Activated CD4-positive, CD25-positive, alpha-beta regulatory T cell (primary cell): ENCODE measurements at regions not wholly inside any gene's neighbourhood (a gene's known extent, or its start where the extent isn't known, plus 50 kb on each side); places are given as distances from the start of the nearest gene placed in this dataset.

Experiments
- DNase-seq, 4 experiments: peaks; one replicate each; lab custom pipeline; 2025; lab: John Stamatoyannopoulos, UW

- DNase-seq = no peak
Measured at GRCh38 chr14:71202881-71203280, 295.6 kb downstream of the PCNX1 start.

GRCh38 chr14:71203306-71203705 is 296.0 kb downstream of the PCNX1 start:
- DNase-seq = no peak

GRCh38 chr14:71204231-71204630 is 297.0 kb downstream of the PCNX1 start:
- no peak for DNase-seq

GRCh38 chr14:71204768-71205167 is 297.5 kb downstream of the PCNX1 start:
- no peak for DNase-seq

- no peak for DNase-seq
Measured at GRCh38 chr14:71206123-71206522, 298.9 kb downstream of the PCNX1 start.

GRCh38 chr14:71206766-71207371 is 299.6 kb downstream of the PCNX1 start:
- no peak for DNase-seq

- no peak for DNase-seq
Measured at GRCh38 chr14:71208702-71209357, 301.6 kb downstream of the PCNX1 start.

GRCh38 chr14:71209888-71210287 is 302.6 kb downstream of the PCNX1 start:
- DNase-seq = no peak

- no peak for DNase-seq
Measured at GRCh38 chr14:71212093-71212492, 304.8 kb downstream of the PCNX1 start.

GRCh38 chr14:71212683-71213107 is 305.4 kb downstream of the PCNX1 start:
- DNase-seq = no peak

- no peak for DNase-seq
Measured at GRCh38 chr14:71214241-71214640, 307.0 kb downstream of the PCNX1 start.

GRCh38 chr14:71220462-71220861 is 313.2 kb downstream of the PCNX1 start:
- DNase-seq = no peak

GRCh38 chr14:71221119-71221518 is 313.9 kb downstream of the PCNX1 start:
- DNase-seq = no peak

GRCh38 chr14:71225113-71225512 is 317.9 kb downstream of the PCNX1 start:
- DNase-seq = no peak

GRCh38 chr14:71228711-71229110 is 321.5 kb downstream of the PCNX1 start:
- no peak for DNase-seq

- no peak for DNase-seq
Measured at GRCh38 chr14:71229875-71230274, 322.6 kb downstream of the PCNX1 start.

- DNase-seq = no peak
Measured at GRCh38 chr14:71230897-71231296, 323.6 kb downstream of the PCNX1 start.

GRCh38 chr14:71231521-71232393 is 324.5 kb downstream of the PCNX1 start:
- no peak for DNase-seq

GRCh38 chr14:71232506-71232905 is 325.2 kb downstream of the PCNX1 start:
- no peak for DNase-seq

GRCh38 chr14:71235875-71236274 is 328.6 kb downstream of the PCNX1 start:
- DNase-seq = no peak

- no peak for DNase-seq
Measured at GRCh38 chr14:71236487-71236886, 329.2 kb downstream of the PCNX1 start.

- no peak for DNase-seq
Measured at GRCh38 chr14:71237556-71237955, 330.3 kb downstream of the PCNX1 start.

- DNase-seq = no peak
Measured at GRCh38 chr14:71238835-71239234, 331.6 kb downstream of the PCNX1 start.
